ENCODE measurements at regions not wholly inside any gene's neighbourhood (a gene's known extent, or its start where the extent isn't known, plus 50 kb on each side); places are given as distances from the start of the nearest gene placed in this dataset.
A peak's percentile ranks its signal among the peaks of the same experiment; 100 is the strongest.

DNA sequence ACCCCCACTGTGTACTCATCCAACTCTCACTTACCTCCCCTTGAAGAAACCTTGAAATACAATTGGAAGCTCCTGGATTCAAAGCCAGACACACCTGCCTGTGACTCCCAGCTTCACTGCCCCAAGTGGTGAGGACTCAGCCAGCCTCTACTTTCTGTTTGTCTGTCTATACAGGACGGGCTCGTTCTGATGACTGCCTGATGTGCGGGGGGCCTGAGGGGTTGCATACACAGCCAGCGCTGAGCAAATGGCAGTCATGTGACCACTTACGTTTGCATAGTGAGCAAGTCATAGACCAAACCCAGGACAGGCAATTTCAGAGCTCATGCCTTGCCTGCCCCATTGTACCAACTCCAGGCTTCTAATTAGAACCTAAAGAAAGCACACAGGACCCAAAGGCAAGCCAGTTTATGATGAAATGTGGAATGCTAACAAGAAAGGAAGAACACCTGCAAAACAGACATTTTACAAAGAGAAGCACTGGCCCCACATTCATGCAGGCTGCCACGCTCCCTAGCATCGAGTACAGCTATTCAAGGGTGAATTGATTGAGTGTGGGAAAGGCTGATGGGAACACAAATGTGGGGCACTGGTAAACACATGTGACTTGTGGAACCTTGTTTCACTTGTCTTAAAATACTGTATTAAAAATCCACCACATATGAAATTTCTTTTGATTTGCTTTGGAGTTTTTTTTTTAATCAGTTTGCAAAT lies 137.8 kb downstream of the LNPK start:
- CTCF ChIA-PET, result no interaction called here
- BruUV-seq (replicated peaks), result no TSS peak
- intact Hi-C loops (cut with micrococcal nuclease; ENCODE audit: unreplicated experiment), result no loop called here
- H3K9me3 Mint-ChIP-seq (ENCODE audit: low read depth, unreplicated experiment), result no peaks in the 10 kb centered on the region
- H3K36me3 Mint-ChIP-seq (ENCODE audit: insufficient read depth, unreplicated experiment), result no peaks in the 10 kb centered on the region
- H3K4me3 Mint-ChIP-seq (ENCODE audit: low read depth, unreplicated experiment), result no peak overlapping the region
- no peak overlapping the region for H3K27ac Mint-ChIP-seq (ENCODE audit: unreplicated experiment)
- DNase-seq, result peak; percentile 10
- TF ChIP-seq, protein P1, sequence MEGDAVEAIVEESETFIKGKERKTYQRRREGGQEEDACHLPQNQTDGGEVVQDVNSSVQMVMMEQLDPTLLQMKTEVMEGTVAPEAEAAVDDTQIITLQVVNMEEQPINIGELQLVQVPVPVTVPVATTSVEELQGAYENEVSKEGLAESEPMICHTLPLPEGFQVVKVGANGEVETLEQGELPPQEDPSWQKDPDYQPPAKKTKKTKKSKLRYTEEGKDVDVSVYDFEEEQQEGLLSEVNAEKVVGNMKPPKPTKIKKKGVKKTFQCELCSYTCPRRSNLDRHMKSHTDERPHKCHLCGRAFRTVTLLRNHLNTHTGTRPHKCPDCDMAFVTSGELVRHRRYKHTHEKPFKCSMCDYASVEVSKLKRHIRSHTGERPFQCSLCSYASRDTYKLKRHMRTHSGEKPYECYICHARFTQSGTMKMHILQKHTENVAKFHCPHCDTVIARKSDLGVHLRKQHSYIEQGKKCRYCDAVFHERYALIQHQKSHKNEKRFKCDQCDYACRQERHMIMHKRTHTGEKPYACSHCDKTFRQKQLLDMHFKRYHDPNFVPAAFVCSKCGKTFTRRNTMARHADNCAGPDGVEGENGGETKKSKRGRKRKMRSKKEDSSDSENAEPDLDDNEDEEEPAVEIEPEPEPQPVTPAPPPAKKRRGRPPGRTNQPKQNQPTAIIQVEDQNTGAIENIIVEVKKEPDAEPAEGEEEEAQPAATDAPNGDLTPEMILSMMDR (IDR thresholded peaks at IDR 0.05; ENCODE audit: unreplicated experiment), result no peak
- H3K4me1 Mint-ChIP-seq (ENCODE audit: low read depth, unreplicated experiment), result no peaks in the 10 kb centered on the region
- peaks cover 16% of the 10 kb centered on the region for H3K27me3 Mint-ChIP-seq (ENCODE audit: unreplicated experiment)

DNA sequence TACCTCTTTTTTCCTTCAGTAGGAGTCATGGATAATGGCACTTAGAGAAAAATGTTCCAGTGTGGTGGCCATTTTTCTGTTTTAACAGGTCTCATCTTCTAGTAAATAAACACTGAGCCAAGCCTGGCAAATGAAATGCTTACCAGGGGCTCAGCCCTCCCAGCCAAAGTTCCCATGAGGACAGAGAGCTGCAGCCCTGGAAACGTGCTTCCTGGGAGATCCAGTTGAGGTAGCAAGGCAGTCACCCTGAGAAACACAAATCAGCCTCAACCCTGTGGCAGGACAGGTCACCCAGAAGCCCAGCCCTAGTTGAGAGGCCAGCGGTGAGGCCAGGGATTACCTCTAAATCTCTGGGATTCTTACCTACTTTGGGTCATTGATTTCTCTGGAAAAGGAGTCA lies 140.1 kb downstream of the LNPK start:
- intact Hi-C loops (cut with micrococcal nuclease; ENCODE audit: unreplicated experiment), result no loop called here
- no TSS peak for BruUV-seq (replicated peaks)
- Mint-ChIP-seq H3K36me3 (ENCODE audit: insufficient read depth, unreplicated experiment) (no peaks in the 10 kb centered on the region), H3K27me3 (ENCODE audit: unreplicated experiment) (peaks cover 16% of the 10 kb centered on the region), H3K9me3 (ENCODE audit: low read depth, unreplicated experiment) (no peaks in the 10 kb centered on the region), H3K27ac (ENCODE audit: unreplicated experiment) (no peak overlapping the region), H3K4me1 (ENCODE audit: low read depth, unreplicated experiment) (no peaks in the 10 kb centered on the region), H3K4me3 (ENCODE audit: low read depth, unreplicated experiment) (no peak overlapping the region)
- CTCF ChIA-PET, result no interaction called here
- no peak for DNase-seq
- TF ChIP-seq, protein P1 (IDR thresholded peaks at IDR 0.05; ENCODE audit: unreplicated experiment), result no peak

GRCh38 chr2:175855794-175856453 lies 146.1 kb downstream of the LNPK start:
- TF ChIP-seq, protein P1 (IDR thresholded peaks at IDR 0.05; ENCODE audit: unreplicated experiment), result no peak
- Mint-ChIP-seq H3K27me3 (ENCODE audit: unreplicated experiment) (no peaks in the 10 kb centered on the region), H3K4me3 (ENCODE audit: low read depth, unreplicated experiment) (no peak overlapping the region), H3K9me3 (ENCODE audit: low read depth, unreplicated experiment) (peaks cover 2% of the 10 kb centered on the region), H3K4me1 (ENCODE audit: low read depth, unreplicated experiment) (no peaks in the 10 kb centered on the region), H3K36me3 (ENCODE audit: insufficient read depth, unreplicated experiment) (no peaks in the 10 kb centered on the region), H3K27ac (ENCODE audit: unreplicated experiment) (no peak overlapping the region)
- intact Hi-C loops (cut with micrococcal nuclease; ENCODE audit: unreplicated experiment), result no loop called here
- CTCF ChIA-PET, result interaction anchor here (0.6 kb wide), 1 partner anchor 25 kb away, joined by 3 read pairs; no protein-coding TSS in a partner anchor
- DNase-seq, result no peak
- BruUV-seq (replicated peaks), result no TSS peak

GRCh38 chr2:175855236-175855635 lies 146.8 kb downstream of the LNPK start:
- TF ChIP-seq, protein P1 (IDR thresholded peaks at IDR 0.05; ENCODE audit: unreplicated experiment), result no peak
- intact Hi-C loops (cut with micrococcal nuclease; ENCODE audit: unreplicated experiment), result no loop called here
- DNase-seq, result no peak
- BruUV-seq (replicated peaks), result no TSS peak
- Mint-ChIP-seq H3K4me1 (ENCODE audit: low read depth, unreplicated experiment) (no peaks in the 10 kb centered on the region), H3K36me3 (ENCODE audit: insufficient read depth, unreplicated experiment) (no peaks in the 10 kb centered on the region), H3K27ac (ENCODE audit: unreplicated experiment) (no peak overlapping the region), H3K4me3 (ENCODE audit: low read depth, unreplicated experiment) (no peak overlapping the region), H3K27me3 (ENCODE audit: unreplicated experiment) (no peaks in the 10 kb centered on the region), H3K9me3 (ENCODE audit: low read depth, unreplicated experiment) (peaks cover 2% of the 10 kb centered on the region)
- CTCF ChIA-PET, result no interaction called here
